ENCODE measurements at regions not wholly inside any gene's neighbourhood (a gene's known extent, or its start where the extent isn't known, plus 50 kb on each side); places are given as distances from the start of the nearest gene placed in this dataset.
A peak's percentile ranks its signal among the peaks of the same experiment; 100 is the strongest.

GRCh38 chr3:194003114-194004057, 132.6 kb upstream of the HES1 start:
- peak; percentile 41; the same call in 1 of the 2 replicates for TF ChIP-seq REST (tag by site-specific recombination; IDR thresholded peaks at IDR 0.05)
- peak; percentile 60; the same call in 1 of the 2 replicates for TF ChIP-seq HOXD13 (CRISPR knock-in tag; IDR thresholded peaks at IDR 0.05; ENCODE audit: borderline replicate concordance)
- no peak for TF ChIP-seq ZNF549 (tag by site-specific recombination; IDR thresholded peaks at IDR 0.05)
- TF ChIP-seq ZNF23 (tag by site-specific recombination; IDR thresholded peaks at IDR 0.05; ENCODE audit: borderline replicate concordance) = no peak
- no peak for TF ChIP-seq CTCF (tag by site-specific recombination; IDR thresholded peaks at IDR 0.05)
- peak; percentile 77 for TF ChIP-seq ZNF2 (tag by site-specific recombination; IDR thresholded peaks at IDR 0.05)
- peak; percentile 89 for TF ChIP-seq ZBTB8A (tag by site-specific recombination; IDR thresholded peaks at IDR 0.05)
- TF ChIP-seq GFI1B (tag by site-specific recombination; IDR thresholded peaks at IDR 0.05) = no peak
- TF ChIP-seq IKZF3 (tag by site-specific recombination; IDR thresholded peaks at IDR 0.05) = peak; percentile 70
- TF ChIP-seq KLF17 (tag by site-specific recombination; IDR thresholded peaks at IDR 0.05) = peak; percentile 99
- TF ChIP-seq BCL11A (tag by site-specific recombination; IDR thresholded peaks at IDR 0.05; ENCODE audit: low read depth) = no peak
- no peak for TF ChIP-seq ZNF391 (tag by site-specific recombination; IDR thresholded peaks at IDR 0.05; ENCODE audit: borderline replicate concordance, low read depth)
- TF ChIP-seq ZNF335 (tag by site-specific recombination; conservative IDR thresholded peaks at IDR 0.05) = peak; percentile 95
- TF ChIP-seq ZNF174 (tag by site-specific recombination; IDR thresholded peaks at IDR 0.05) = no peak

Measured in HEK293 (cell line).